Cardiac fibroblast (primary cell): ENCODE measurements at regions not wholly inside any gene's neighbourhood (a gene's known extent, or its start where the extent isn't known, plus 50 kb on each side); places are given as distances from the start of the nearest gene placed in this dataset.
"Not testable (repeated sequence)": the region's sequence is repeated elsewhere in the genome, so short reads cannot be mapped to it uniquely, and the experiment has no call there.

Experiments
- DNase-seq, 2 donors: peaks; one replicate each; pipeline versions ENCODE4 v3.0.0 to v3.0.0-alpha.2; 2010; ENCODE audit warnings: low read depth in 2 of 2
- H3K4me3 ChIP-seq, 2 donors: replicated peaks in 1 of 2; 1 replicate in 1 of 2; 2 replicates in 1 of 2; pipeline ENCODE4 v1.5.1; 2011; ENCODE audit warnings: low read depth in 2 of 2, low read length in 2 of 2, mild to moderate bottlenecking in 2 of 2, moderate library complexity in 1 of 2
- TF ChIP-seq, protein P1 (sequence below): IDR thresholded peaks from one replicate; pipeline ENCODE4 v1.5.1; 2011; ENCODE audit warnings: low read depth, mild to moderate bottlenecking, low read length, inconsistent platforms

DNA sequence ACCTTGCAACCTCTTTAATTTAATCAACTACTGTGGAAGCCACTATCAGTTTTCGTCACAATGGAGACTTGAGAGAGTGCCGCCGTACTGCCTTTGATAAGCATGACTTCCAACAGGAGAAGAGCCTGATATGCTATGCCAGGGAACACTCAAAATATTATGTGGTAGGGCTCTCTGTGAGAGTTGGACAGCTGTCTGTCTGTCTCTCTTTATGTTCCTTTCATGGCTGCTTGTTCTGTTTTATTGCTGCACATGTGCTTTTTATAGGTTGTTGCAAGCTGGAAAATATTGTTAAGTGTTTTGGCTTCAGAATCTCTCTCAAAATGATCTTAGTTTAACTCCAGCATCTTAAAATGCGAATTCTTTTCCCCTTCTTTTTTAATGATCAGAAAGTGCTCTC is 249.4 kb upstream of the RARB start:
- H3K4me3 ChIP-seq, result no peak overlapping the region
- TF ChIP-seq, protein P1, sequence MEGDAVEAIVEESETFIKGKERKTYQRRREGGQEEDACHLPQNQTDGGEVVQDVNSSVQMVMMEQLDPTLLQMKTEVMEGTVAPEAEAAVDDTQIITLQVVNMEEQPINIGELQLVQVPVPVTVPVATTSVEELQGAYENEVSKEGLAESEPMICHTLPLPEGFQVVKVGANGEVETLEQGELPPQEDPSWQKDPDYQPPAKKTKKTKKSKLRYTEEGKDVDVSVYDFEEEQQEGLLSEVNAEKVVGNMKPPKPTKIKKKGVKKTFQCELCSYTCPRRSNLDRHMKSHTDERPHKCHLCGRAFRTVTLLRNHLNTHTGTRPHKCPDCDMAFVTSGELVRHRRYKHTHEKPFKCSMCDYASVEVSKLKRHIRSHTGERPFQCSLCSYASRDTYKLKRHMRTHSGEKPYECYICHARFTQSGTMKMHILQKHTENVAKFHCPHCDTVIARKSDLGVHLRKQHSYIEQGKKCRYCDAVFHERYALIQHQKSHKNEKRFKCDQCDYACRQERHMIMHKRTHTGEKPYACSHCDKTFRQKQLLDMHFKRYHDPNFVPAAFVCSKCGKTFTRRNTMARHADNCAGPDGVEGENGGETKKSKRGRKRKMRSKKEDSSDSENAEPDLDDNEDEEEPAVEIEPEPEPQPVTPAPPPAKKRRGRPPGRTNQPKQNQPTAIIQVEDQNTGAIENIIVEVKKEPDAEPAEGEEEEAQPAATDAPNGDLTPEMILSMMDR, result no peak

DNA sequence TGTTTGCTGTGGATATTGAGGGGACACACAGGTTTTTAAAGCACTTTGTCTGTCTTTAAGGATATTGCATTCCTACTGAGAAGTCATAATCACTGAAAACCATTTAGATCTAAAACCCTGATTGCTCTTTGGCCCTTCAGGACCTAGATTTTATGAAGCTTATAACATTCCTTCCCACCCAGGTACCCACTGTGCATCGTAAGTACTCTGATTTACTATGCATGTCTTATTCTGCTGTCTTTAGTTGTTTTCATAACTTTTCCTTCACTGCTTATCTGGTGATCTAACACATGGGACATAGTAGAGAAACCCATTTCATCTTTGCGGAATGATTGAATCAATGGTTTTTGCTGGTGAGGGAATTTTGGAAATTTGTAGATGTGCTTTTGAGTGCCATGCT is 247.0 kb upstream of the RARB start:
- TF ChIP-seq, protein P1, result no peak
- DNase-seq, result no peak
- H3K4me3 ChIP-seq, result no peak overlapping the region

More for the DNA sequence above, 249.4 kb upstream of the RARB start:
- no peak for DNase-seq

DNA sequence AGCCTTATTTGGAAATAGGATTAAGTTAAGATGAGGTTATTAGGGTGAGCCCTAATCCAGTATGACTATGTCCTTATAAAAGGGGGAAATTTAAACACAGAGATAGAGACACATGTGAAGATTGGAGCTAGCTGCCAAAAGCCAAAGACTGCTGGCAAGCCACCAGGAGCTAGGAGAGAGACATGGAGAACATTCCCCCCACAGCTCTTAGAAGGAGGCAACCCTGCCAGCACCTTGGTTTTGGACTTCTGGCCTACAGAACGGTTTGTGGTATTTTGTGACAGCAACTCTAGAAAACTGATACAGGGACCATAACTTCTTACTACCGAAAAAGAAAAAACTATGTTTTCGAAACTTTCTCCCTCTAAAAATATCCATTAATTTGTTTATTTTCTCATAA is 245.3 kb upstream of the RARB start:
- TF ChIP-seq, protein P1, result no peak
- DNase-seq, result no peak
- H3K4me3 ChIP-seq, result no peak overlapping the region

DNA sequence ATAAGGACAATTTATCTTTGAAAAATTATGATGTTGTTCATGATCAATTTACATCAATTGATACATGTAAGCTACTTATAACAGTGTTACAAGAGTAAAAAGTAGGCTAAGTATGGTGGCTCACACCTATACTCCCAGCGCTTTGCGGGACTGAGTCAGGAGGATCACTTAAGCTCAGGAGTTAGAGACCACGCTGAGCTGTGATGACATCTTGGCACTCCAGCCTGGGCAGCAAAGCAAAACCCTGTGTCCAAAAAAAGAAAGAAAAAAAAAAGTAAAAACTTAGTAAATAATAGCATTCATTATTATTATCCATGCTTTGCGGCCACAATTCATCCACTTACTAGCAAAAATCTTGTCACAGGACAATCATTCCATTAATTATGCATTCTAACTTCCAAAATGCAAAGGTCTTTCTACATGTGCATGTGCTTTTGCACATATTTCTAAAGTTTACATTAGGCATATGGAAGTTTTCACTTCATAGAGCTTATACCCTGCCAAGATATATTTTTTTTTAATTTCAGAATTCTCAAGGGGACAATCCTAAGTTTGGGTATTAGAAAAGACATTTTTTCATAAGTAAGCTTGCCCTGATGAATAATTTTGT is 243.3 kb upstream of the RARB start:
- TF ChIP-seq, protein P1, result no peak
- H3K4me3 ChIP-seq, result no peak overlapping the region
- DNase-seq, result no peak

DNA sequence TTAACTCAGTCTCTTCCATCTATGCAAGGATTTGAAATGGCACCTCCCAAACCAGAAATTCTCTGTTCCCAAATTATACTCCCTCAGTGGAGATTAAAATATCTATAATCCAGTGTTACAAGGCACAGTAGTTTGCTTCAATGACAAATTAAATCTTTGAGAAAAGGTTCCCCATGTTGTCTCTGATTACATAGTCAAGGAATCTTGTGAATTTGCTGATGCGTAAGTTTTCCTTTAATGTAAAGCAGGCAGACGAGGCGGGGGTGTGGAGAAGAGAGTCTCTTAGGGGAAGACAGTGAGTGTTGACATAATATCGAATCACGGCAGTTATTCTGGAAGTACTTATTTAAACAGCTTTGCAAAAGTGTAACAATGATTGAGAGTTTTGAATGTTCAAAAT is 236.4 kb upstream of the RARB start:
- TF ChIP-seq, protein P1, result no peak
- H3K4me3 ChIP-seq, result no peak overlapping the region
- no peak for DNase-seq

DNA sequence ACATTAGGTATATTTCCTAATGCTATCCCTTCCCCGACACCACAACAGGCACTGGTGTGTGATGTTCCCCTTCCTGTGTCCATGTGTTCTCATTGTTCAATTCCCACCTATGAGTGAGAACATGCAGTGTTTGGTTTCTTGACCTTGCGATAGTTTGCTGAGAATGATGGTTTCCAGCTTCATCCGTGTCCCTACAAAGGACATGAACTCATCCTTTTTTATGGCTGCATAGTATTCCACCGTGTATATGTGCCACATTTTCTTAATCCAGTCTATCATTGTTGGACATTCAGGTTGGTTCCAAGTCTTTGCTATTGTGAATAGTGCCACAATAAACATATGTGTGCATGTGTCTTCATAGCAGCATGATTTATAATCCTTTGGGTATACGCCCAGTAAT is 228.5 kb upstream of the RARB start:
- H3K4me3 ChIP-seq, DNase-seq: not testable (repeated sequence)

DNA sequence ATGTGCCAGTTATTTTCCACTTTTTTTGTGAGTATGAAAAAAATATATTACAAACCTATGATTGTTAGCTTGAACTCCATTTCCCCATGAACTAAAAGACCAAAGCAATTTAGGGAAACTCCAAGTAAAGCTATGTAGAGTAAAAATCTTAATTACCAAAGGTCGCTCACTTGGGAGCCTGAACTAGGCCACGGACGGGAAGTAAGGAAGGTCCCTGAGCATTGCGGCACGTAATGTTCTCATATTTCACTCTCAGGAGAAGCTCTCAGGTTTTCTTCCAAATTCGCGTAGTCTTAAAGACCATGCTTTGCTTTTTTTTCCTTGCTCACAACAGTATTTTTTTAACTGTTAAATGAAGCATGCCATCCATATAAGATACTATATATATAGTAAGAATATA is 215.3 kb upstream of the RARB start:
- no peak for DNase-seq
- TF ChIP-seq, protein P1, result no peak
- H3K4me3 ChIP-seq, result no peak overlapping the region
